ENCODE measurements at regions not wholly inside any gene's neighbourhood (a gene's known extent, or its start where the extent isn't known, plus 50 kb on each side); places are given as distances from the start of the nearest gene placed in this dataset.
A peak's percentile ranks its signal among the peaks of the same experiment; 100 is the strongest.

GRCh38 chr7:46613551-46613950, 692.5 kb upstream of the IGFBP3 start:
- no peak for TF ChIP-seq CTCF (IDR thresholded peaks at IDR 0.05)
- no peak for FAIRE-seq
- no peaks in the 10 kb centered on the region for H3K9me3 ChIP-seq
- H3K4me1 ChIP-seq, result peaks cover 0 to 10% (median 0%) of the 10 kb centered on the region in 3 donors
- 0 to 7% methylated on average over 1 of the region's 1 CpG for WGBS, 2 donors
- peak in 1 of 4 donors; percentile 17 for ATAC-seq
- no peak for DNase-seq
- H3K27me3 ChIP-seq, result no peaks in the 10 kb centered on the region
- no peaks in the 10 kb centered on the region for H3K36me3 ChIP-seq
- no peak overlapping the region for H3K27ac ChIP-seq
- H3K4me3 ChIP-seq, result no peak overlapping the region
- intact Hi-C loops (cut with DNase I), result no loop called here

- intact Hi-C loops (cut with DNase I), result no loop called here
- Histone ChIP-seq H3K36me3 (no peaks in the 10 kb centered on the region), H3K4me3 (no peak overlapping the region), H3K9me3 (no peaks in the 10 kb centered on the region), H3K27ac (no peak overlapping the region), H3K4me1 (peaks cover 0 to 10% (median 0%) of the 10 kb centered on the region in 3 donors), H3K27me3 (peaks cover 0 to 3% (median 0%) of the 10 kb centered on the region in 4 donors)
- FAIRE-seq, result no peak
- ATAC-seq, result no peak
- TF ChIP-seq CTCF (IDR thresholded peaks at IDR 0.05), result no peak
- DNase-seq, result no peak
- WGBS, 2 donors, result 77 to 83% methylated on average over 5 of the region's 5 CpGs
Measured at GRCh38 chr7:46613116-46613515, 692.0 kb upstream of the IGFBP3 start.

- FAIRE-seq (peak; percentile 79), DNase-seq (no peak), ATAC-seq (no peak)
- peaks cover 0 to 10% (median 0%) of the 10 kb centered on the region in 3 donors for H3K4me1 ChIP-seq
- no peak overlapping the region for H3K4me3 ChIP-seq
- H3K27me3 ChIP-seq, result peaks cover 0 to 5% (median 0%) of the 10 kb centered on the region in 4 donors
- no peaks in the 10 kb centered on the region for H3K9me3 ChIP-seq
- no peak for TF ChIP-seq CTCF (IDR thresholded peaks at IDR 0.05)
- no peaks in the 10 kb centered on the region for H3K36me3 ChIP-seq
- intact Hi-C loops (cut with DNase I), result no loop called here
- 17 to 19% methylated on average over 2 of the region's 2 CpGs for WGBS, 2 donors
- no peak overlapping the region for H3K27ac ChIP-seq
Measured at GRCh38 chr7:46611508-46611907, 690.4 kb upstream of the IGFBP3 start.

- FAIRE-seq, result no peak
- TF ChIP-seq CTCF (IDR thresholded peaks at IDR 0.05), result no peak
- no peak overlapping the region for H3K27ac ChIP-seq
Measured at GRCh38 chr7:46610746-46611145, 689.7 kb upstream of the IGFBP3 start.

GRCh38 chr7:46607176-46607575, 686.1 kb upstream of the IGFBP3 start:
- DNase-seq (no peak), FAIRE-seq (no peak), ATAC-seq (no peak)
- no peak overlapping the region for H3K4me3 ChIP-seq
- no peaks in the 10 kb centered on the region for H3K36me3 ChIP-seq
- H3K27me3 ChIP-seq, result peaks cover 0 to 5% (median 0%) of the 10 kb centered on the region in 4 donors
- no peaks in the 10 kb centered on the region for H3K9me3 ChIP-seq
- WGBS, 2 donors, result 85 to 89% methylated on average over 4 of the region's 4 CpGs
- H3K4me1 ChIP-seq, result peaks cover 4 to 15% (median 8%) of the 10 kb centered on the region in 3 donors
- no peak for TF ChIP-seq CTCF (IDR thresholded peaks at IDR 0.05)
- intact Hi-C loops (cut with DNase I), result no loop called here
- no peak overlapping the region for H3K27ac ChIP-seq

More at GRCh38 chr7:46610746-46611145, 689.7 kb upstream of the IGFBP3 start:
- ATAC-seq (no peak), DNase-seq (no peak)
- WGBS, 2 donors, result 17 to 28% methylated on average over 2 of the region's 2 CpGs
- peaks cover 0 to 10% (median 0%) of the 10 kb centered on the region in 3 donors for H3K4me1 ChIP-seq
- no peaks in the 10 kb centered on the region for H3K9me3 ChIP-seq
- peaks cover 0 to 5% (median 0%) of the 10 kb centered on the region in 4 donors for H3K27me3 ChIP-seq
- H3K4me3 ChIP-seq, result no peak overlapping the region
- no peaks in the 10 kb centered on the region for H3K36me3 ChIP-seq
- intact Hi-C loops (cut with DNase I), result no loop called here
